Middle frontal gyrus (tissue), 1 donor: ENCODE measurements at regions not wholly inside any gene's neighbourhood (a gene's known extent, or its start where the extent isn't known, plus 50 kb on each side); places are given as distances from the start of the nearest gene placed in this dataset.

Experiments used
- DNase-seq: peaks from one replicate; pipeline ENCODE4 v3.0.0-alpha.2; 2015; ENCODE audit warnings: low spot score; ENCODE audit errors: extremely low spot score

DNA sequence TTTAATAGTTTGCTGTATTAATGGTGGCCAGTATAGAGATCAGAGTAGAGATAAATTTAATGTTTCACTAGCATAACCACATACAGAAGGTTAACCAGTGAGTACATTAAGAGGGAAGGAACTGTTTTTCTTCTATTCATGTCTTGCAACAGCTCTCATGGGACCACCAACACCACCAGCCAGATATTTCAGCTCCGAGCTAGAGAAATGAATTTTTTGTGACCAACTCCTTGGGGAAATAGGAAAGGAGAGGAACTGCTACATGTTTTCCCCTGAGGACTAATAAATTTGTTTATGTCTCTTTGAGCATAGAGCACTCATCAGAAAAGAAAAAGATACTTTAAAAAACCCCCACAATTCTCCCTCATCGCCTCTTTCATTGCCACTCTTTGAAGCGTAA lies 247.5 kb downstream of the MBNL1 start:
- DNase-seq: no peak

DNA sequence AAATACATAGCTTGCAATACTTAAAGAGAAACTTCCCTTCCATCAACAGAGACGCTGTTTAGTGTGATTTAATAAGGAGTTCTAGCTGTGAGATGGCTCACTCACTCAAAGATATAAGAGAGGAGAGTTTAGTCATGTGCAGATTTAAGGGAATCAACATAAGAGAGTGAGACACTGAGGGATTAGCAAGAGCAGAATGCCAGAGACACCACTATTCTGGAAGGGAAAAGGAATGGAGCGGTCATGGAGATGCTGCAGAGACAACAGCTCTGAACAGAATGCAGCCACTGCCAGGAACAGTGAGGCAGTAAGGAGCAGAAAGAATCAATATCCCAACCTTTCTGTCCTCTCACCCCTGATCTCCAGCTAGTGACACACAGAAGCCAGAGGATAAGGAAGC lies 248.8 kb downstream of the MBNL1 start:
- DNase-seq: no peak

DNA sequence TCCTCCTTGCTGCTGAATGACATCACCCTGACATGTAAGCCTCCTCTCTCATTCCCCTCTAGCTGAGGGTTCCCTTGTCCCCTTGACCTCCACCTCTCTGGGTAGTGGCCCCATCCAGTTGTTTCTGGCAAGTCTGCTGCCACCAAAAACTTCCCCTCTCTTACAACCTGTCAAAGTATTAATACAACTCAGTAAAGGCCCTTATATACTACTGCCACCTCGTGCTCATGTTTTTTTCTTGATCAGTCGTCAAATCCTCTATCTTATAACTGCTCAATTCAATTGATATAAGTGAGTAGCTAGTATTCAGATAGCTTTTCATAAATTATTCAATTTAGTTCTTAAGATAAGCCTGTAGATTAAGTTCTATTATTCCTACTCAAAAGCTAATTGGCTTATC lies 249.6 kb downstream of the MBNL1 start:
- no peak for DNase-seq

DNA sequence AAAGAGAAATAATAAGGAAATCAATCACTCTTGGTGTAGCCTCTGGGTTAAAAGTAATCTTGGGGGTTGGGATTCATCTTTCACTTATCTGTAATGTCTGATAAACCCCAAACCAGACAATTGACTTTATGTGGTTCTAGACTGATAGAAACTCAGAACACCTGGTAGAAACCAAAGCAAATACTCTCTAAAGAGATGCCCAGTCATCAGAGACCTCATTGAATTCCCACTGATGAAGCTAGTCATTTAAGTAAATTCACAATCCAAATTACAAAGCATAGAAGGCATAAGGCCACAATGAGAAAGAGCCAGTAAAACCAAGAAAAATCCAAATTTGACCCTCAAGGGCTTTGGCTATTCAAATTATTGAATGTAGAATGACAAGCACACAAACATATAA lies 250.6 kb downstream of the MBNL1 start:
- DNase-seq: no peak

DNA sequence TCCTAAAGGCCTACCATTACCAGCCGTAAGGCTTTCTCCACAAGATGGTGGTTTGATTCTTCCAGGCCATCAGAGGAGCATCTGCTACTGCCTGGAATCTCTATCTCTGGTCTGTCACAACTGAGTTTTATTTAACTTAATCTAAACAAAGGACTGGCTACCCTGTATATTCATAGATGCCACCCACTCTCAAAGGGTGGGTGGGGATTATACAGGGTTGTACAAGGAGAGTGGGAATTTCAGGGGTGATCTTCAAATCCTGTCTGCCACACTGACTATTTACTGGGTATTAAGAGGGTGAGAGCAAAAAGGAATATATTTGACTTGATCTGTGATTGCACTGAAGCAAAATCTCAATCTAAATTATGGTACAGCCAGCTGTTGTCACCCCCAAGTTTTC lies 253.3 kb downstream of the MBNL1 start:
- DNase-seq: no peak

DNA sequence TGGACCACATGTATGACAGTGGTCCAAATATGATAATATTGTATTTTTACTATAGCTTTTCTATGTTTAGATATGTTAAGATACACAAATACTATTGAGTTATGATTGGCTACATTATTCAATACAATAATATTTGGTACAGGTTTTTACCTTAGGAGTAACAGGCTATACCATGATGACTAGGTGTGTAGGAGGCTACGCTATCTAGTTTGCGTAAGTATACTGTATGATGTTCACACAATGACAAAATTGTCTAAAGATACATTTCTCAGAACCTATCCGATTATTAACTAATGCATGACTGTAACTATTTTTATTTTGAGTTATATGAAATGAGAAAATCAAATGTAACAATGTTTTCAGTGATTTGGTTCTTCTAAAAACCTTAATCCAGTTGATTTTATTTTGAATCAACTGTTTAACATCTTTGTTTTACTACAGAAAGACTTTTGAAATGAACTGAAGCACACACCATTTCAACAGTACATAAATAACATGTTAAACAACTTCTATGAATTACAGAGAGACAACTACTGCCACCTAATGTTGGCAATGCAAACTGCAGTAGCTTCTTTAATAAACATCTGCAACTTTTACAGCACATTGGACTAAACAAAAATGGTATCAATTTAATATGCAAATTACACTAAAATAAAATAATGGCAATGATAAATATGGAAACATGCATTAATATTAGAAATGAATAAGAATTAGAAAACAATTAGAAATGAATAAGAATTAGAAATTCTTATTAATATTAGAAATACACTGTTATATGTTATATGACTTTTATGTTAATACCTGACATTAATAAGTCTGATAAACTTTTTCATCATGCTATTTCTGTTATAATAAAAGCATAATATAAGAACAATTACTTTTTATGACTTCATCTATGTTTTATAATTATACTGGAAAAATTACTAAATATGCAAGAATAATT lies 255.7 kb downstream of the MBNL1 start:
- DNase-seq: peak; percentile 52

DNA sequence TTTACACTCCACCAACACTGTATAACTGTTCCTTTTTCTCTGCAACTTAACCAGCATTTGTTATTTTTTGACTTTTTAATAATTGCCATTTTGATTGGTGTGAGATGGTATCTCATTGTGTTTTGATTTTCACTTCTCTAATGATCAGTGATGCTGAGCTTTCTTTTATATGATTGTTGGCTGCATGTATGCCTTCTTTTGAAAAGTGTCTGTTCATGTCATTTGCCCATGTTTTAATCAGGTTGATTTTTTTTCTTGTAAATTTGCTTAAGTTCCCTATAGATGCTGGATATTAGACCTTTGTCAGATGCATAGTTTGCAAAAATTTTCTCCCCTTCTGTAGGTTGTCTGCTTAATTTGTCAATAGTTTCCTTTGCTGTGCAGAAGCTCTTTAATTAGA lies 263.0 kb downstream of the MBNL1 start:
- no peak for DNase-seq

DNA sequence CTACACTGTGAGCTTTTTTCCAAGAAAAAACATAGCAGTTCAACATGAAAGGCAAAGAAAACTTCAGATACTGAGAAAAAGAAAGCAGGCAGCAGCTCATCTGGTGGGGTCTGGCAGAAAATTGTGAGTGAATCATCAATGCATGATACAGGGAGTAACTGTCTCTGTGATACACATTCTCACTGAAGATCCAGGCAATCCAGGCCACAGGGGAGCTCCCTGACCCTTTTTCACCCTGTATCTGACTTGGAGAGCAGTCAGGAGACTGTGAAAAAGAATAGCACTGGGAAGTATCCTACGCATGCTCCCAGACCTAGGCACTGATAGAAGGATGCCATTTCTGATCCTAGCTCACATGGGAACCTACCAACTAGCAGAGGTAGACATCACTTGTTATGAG lies 269.8 kb downstream of the MBNL1 start:
- no peak for DNase-seq

DNA sequence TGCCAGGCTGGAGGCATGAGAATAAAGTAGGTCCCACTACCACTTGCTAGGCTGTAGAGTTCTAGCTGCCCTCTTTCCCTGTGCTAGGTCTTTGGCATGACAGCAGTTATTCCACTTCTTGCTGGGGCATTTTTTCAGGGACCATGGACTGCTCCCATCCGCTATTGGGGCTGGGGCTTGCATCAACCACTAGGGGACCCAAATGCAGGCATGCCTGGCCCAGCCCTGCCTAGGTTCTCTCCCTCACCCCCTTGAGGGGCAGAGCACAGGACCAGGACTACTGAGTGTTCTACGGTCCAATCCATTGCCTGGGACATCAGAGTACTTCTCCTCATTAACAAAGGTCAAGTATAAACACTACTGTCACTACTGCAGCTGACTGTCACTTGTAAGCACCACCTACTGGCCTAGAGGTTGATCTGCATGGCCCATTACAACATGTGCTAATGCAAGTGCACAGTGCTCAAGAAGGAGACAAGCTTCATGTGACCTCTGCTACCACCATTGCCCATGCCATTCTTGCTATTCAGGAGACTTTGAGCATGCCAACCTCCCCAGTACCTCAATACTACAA lies 270.5 kb downstream of the MBNL1 start:
- no peak for DNase-seq

DNA sequence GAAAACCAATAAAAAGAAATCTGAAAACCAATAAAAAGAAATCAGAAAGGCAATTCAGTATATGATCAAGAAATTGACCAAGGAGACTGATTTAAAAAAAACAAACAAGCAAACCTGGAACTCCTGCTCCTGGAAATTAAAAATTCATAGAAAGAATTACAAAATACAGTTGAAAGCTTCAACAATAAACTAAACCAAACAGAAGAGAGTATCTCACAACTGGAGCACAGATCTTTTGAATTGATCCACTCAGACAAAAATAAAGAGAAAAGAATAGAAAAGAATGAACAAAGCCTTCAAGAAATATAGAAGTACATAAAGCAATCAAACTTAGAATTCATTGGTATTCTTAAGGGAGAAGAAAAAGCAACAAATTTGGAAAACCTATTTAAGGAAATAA lies 271.4 kb downstream of the MBNL1 start:
- DNase-seq: no peak

DNA sequence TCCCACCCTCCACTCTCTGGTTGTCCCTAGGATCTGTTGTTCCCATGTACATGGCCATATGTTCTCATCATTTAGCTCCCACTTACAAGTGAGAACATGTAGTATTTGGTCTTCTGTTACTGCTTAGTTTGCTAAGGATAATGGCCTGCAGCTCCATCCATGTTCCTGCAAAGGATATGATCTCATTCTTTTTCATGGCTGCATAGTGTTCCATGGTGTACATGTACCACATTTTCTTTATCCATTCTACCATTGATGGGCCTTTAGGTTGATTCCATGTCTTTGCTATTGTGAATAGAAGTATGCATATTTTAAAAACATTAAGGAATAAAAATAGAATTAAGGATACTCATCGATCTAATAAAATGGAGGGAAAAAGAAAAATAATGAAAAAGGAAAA lies 278.4 kb downstream of the MBNL1 start:
- no peak for DNase-seq

DNA sequence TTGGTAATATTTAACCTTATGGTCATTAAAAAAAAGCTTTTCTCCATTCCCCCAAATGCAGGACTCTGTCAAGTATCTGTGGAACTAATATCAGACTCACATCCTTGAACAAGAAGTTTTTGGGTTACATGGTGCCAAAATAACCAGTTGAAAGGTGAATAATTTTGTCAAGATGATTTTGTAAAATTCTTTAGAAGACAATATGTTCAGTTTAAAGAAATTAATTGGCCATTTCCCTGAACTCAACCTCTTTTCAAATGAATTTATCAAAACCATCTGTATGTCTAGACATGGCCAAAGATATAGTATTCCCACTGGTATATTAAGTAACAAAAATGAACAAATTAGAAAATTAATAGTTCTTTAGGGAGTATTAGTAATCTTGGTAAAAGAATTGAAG lies 280.5 kb downstream of the MBNL1 start:
- DNase-seq: no peak

DNA sequence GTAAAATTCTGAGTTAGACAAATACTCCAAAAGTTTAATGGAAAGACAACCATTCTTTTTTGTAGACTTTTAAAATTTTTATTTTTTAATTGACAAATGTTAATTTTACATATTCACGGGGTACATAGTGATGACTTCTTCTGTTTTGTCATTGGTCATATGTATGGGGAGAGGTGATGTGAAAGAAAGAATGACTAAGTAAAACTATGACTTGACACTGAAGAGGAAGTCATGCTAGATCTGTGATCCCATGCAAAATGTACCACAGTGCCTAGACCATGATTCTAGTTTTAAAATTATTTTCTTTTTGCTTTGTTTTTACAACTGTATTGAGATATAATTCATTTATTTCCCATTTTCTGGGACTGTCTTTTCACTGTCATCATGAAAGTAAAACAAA lies 281.6 kb downstream of the MBNL1 start:
- no peak for DNase-seq

DNA sequence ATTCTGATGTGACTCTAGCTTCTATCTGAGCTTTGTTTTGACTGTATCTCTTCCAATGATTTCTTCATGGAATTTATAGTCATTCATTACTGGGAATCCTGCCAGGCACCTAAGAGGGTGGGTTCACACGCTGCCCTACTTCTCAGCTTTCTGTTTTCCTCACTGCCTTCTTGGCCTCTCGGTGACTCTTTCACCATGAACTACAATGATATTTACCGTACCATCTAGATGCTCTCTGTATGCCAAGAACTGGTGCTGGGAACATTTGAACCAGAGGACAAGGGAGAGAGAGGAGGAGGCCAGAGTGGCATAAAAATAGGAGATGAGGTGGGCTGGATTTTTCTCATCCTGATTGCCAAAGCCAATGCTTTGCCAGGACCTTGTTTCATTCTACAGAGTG lies 280.0 kb upstream of the P2RY1 start:
- no peak for DNase-seq

DNA sequence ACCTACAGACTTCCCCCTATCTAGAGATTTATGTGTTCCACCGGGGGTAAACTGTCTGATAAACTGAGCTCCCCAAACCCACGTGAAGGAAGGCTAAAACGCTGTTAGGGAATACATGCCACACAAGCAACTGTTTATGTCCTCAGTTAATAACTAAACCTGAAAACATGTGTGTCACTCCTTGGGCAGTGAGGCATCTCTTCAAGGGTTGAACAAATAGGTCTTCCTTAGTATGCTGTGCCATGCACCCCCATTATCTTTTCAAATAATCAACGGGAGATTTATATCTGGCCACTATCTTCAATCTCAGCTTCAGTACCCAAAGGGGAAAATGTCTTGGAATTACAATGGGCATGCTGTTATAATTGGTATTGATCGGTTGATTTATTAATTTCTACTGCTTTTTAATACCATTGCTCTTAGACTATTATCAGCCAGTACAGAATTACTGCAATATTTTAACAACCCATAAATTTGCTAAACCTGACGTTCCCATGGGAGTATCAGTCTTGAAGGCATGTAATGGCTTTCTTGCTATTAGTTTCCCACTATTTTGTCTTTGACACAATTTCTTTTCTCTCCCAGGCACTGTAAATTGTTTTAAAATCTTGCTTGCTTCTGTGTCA lies 279.2 kb upstream of the P2RY1 start:
- no peak for DNase-seq

DNA sequence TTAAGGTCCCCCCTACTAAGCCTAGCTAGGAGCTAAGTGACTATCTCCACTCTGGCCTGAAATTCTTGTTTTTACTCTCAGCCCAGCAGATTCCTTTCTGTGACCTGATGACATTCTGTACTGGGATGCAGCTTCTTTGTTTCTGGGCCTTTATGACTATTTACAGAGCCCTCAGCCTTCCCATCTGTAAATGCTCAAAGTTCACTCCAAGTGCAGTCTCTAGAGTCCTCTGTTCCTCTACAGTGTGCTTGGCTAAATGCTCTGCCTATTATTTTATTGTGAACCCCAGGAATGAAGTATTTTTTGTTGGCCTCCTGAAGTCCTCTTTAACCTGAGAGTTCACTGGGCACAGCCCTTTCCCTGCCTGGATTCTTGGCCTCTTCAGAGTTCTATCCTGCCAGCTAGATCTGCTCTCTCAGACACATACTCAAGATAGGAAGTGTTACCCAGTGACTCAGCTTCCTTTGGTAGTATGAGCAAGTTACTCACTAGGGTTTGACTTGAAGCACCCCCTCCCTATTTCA lies 278.1 kb upstream of the P2RY1 start:
- DNase-seq: no peak

DNA sequence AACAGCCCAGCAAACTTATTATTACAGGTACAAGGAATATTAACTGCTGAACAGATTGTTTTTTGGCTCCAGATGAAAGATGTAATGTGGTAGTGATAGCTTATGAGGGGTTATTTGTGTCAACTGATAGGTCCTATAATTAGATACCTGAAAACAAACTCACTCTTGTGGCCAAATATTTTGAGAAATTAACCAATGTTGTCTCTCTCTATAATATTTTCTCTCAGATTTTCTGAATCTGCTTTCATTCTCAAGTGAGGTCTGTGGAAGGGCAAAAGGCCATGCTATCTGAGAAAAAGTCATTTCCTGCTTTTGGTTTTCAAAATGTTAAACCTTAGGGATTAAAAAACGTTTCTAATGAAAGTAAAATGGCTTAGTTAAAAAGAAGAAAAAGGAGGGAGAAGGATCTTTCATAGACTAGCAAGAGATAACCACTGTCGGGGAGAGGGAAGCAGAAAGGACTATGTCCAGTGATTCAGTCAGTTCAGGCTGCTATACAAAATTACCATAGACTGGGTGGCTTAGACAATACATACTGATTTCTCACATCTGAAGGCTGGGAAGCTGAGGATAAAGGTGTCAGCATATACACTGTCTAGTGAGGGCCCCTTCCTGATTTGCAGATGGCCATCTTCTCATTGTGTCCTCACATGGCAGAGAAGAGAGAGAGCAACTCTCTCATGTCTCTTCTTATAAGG lies 277.5 kb upstream of the P2RY1 start:
- no peak for DNase-seq

DNA sequence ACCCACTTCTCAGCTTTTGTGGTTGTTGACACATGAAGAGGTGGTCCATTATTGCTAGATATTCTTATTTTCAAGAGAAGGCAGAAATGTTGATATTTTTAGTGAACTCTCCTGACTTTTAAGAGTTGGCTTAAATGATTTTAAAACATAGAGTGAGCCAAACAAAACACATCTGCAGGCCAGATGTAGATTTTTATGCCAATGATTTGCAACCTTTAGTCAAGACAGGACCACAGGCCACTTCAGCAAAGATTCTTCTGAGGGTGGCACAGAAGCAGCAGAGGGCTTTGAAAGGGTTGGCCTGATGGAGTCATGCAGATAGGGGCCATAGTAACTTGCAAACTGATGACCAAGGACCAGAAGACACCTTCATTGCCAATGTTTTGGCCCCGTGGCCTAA lies 276.5 kb upstream of the P2RY1 start:
- no peak for DNase-seq

DNA sequence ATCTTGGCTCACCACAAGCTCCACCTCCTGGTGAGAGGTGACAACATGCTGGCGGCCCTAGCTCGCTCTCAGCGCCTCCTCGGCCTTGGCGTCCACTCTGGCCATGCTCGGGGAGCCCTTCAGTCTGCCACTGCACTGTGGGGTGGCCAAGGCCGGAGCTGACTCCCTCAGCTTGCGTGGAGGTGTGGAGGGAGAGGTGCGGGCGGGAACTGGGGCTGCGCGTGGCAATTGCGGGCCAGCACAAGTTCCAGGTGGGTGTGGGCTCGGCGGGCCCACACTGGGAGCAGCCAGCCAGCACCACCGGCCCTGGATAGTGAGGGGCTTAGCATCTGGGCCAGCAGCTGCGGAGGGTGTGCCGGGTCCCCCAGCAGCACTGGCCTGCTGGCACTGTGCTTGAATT lies 275.7 kb upstream of the P2RY1 start:
- DNase-seq: no peak

DNA sequence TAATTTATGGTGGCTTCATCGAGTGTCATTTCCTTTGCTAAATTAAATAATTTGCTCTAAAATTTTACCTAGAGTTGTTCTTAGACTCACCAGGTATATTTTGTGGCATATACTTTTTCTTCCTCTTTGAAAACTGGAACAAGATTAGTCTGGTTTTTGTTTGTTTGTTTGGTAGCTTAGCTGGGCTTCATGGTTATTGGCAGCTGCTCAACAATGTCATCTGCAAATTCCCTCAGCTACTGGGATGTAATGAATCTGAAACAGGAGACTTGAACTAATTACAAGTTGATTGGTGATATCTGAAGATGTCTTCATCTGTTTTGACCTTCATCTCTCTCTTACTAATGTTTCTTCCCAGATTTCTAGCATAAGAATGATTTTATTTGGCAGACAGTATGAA lies 270.5 kb upstream of the P2RY1 start:
- no peak for DNase-seq

DNA sequence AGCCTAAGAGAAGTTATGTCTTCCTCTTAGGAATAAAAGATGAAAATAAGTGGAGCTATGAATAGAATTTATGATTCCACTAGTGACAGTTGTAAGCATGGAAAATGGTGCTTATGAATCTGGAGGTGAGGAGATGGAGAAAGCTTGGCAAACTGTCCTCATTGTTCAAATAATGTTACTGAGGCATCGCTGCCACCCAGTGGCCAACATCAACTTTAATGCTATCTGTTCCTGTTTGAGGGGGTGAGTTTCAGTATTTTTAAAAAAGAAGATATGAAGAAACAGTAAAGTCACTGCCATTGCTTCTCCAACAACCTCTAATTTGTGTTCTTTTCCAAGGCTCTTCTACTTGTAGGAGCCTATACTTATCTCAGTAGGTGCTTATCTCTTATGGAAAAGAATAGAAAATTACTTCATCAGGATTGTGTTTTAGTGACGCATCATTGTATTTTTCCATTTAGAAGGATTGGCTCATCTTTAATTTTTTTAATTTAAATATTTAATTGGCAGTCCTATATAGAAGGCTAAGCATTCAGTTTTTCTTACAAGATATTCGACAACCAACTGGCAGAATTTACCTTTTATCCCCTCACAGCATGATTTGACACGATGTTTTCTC lies 260.4 kb upstream of the P2RY1 start:
- no peak for DNase-seq
